Stimulated activated CD8-positive, alpha-beta memory T cell treated with anti-CD3 and anti-CD28 coated beads, Interleukin-4, amount 100 ng/mL, for 4 hours (primary cell): ENCODE measurements at regions not wholly inside any gene's neighbourhood (a gene's known extent, or its start where the extent isn't known, plus 50 kb on each side); places are given as distances from the start of the nearest gene placed in this dataset.

Experiments
- DNase-seq, 2 donors: peaks; one replicate each; pipeline ENCODE4 v3.0.0-alpha.2; 2020; ENCODE audit warnings: low read depth in 2 of 2, low spot score in 1 of 2

GRCh38 chr2:217535957-217536708 is 466.7 kb downstream of the TNS1 start:
- no peak for DNase-seq

DNA sequence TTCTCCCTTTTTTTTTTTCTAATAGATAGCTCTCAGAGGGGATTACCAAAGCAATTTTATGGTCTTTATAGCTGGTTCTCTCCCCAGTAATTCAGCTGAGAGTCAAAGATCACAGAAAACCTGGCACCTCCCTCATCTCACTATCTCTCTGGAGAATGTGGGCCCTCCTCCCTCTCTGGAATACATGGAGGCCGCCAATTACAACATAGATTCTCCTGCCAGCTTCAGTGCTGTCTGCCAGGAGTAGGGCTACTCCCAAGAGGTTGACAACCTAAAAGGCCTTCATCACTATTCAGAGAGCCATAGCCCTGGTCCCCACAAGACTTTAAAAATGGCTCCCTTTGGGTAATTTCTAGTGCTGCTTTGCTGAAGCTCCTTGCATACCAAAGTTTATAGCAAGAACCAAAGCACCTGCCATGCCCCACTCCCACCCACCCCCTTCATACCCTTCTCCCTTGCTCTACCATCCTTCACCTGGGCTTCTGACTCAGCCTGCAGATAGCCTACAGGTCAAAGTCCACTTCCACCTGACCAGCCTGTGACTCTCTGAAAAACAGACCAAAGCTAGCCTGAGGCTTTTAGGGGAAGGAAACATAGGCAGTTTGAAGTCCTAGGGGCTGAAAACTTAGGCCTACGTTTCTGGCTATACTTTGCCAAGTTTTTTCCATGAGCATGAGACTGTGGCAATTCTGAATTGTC is 472.3 kb downstream of the TNS1 start:
- DNase-seq: no peak

DNA sequence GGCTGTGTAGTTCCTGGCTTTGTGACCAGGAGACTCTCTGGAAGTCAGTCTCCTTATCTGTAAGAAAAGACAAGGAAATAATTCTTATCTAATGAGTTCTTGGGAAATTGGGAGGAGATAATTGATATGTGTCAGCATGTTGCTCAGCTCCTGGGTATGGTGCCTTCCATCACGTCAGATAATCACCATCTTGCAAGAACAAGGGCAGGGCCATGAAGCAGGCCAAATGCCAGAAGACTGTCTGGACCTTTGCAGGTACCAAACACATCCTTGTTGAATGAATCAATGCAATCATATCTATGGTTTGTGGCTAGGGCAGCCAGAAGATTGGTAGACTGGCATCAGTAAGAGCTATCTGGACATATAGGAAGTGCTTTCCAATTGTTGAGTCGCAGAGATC is 473.5 kb downstream of the TNS1 start:
- DNase-seq: no peak

DNA sequence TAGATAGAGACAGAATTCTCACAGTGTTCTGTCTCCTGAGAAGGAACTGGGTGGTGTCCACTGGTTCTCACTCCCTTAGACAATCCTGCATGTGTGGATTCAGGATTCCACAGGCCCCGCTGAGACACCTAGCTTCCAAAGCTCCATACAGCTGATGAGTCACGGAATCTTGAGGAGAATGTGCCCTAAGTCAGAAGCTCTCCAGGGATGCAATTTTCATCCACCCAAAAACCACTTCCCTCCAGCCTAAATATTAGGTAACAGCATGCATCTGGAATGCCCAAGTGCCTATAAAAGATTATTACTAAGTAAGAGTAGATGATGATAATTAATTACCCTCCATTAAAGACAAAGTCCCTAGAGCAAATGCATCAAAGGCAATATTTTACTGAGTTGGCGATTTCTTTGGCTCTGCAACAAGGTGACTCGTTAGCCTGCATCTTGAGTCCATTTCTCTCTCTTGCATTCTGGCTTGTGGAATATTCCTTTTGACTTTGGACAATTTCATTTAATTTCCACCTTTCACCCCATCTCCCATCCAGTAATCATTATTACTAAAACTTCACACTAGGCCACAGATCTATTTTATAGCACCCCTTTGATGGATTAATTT is 475.1 kb downstream of the TNS1 start:
- DNase-seq: no peak

DNA sequence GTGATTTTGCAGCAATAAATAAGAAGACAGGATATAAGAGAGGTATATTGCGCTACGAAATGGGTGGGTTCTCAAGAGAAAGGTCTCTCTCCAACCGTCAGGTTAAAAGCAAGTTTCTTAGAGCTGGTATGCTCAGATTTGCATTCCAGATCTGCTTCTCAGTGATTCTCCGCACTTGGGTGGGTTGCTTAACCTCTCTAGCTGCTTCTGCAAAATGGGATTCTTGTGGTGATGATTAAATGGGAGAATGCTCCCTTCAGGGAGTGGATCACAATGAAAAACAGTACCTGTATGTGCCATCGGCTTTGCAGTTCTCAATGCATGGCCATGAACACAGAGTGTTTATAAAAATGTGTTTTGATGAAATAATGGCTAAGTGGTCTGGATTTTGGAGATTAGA is 477.7 kb downstream of the TNS1 start:
- DNase-seq: no peak

DNA sequence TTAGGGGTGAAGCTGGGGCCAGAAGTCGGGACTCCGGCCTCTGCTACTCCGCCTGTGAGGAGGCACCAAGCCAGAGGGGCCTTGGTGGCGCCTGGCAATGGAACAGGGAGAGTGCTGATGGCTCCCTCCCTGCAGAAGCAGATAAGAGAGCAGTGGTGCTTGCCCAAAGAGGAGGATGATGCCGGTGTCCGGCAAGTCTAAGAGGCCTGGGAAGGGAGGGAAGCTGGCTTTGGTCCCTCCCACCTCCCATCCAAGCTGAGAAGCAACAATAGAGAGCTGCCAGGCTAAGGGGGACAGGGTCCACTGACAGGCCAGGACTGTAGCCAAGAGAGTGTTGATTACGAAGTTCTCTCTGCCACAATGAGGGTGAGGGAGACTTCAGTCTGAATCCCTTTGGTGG is 479.5 kb downstream of the TNS1 start:
- no peak for DNase-seq

GRCh38 chr2:217521820-217522219 is 481.0 kb downstream of the TNS1 start:
- no peak for DNase-seq

GRCh38 chr2:217520356-217521010 is 482.3 kb downstream of the TNS1 start:
- no peak for DNase-seq

GRCh38 chr2:217517402-217517801 is 485.4 kb downstream of the TNS1 start:
- no peak for DNase-seq

GRCh38 chr2:217515615-217516309 is 487.0 kb downstream of the TNS1 start:
- no peak for DNase-seq

DNA sequence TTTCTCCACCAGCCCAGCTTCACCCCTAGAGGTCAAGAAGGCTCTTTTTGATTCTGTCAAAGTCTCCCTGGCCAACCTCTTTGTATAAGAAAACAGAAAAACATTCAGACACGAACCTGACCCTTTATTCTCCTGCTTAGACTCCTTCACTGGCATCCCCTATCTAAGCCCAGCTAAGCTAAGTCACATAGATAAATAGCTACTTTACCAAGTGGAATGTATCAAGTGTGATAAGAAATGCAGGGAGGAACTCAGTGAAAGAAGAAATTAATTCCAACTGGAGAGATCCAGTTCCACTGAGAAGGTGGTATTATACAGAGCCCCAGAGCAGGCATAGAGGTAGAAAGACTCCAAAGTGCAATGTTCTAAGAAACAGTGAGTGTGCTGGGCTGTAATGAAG is 489.5 kb downstream of the TNS1 start:
- DNase-seq: no peak

GRCh38 chr2:217512728-217513127 is 490.1 kb downstream of the TNS1 start:
- no peak for DNase-seq

DNA sequence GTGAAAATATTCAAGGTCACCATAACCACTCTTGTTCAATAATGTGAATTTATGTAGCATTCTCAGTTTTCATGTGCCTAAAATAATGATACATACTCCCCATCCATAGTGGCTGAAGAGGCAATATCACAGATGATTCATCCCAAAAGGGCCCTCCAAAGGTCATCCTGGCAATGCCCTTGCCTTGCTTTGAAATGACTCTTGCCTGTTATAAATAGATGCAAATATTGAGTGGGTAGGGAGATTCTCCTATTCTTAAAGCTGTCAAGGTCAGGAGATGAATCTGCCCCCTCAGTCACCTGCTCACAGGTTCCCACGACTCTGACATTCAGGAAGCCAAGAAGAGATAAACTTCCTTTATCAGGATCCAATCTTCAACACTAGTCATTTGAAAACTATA is 490.5 kb downstream of the TNS1 start:
- DNase-seq: no peak

DNA sequence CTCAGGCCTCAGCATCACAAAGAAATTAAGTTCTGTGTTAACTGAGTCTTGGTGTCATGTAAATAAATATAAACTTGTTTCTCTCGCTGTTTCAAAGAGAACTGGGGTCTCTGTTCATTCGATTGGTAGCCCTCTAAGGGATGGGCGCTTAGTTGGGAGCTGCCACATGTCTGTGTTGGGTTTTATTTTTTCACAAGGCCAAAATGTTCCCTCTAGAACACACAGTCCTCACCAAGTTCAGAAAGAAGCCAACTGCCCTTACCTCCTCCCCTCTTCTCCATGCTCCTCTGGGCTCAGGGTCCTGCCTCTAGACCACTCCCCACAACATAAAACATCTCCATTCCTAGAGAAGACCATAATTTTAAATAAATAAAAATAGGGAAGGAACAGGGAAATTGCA is 490.9 kb downstream of the TNS1 start:
- DNase-seq: no peak

GRCh38 chr2:217510771-217511291 is 492.0 kb downstream of the TNS1 start:
- no peak for DNase-seq

- DNase-seq: no peak
Measured at GRCh38 chr2:217505303-217505702, 497.5 kb downstream of the TNS1 start.

GRCh38 chr2:217501887-217502286 is 500.9 kb downstream of the TNS1 start:
- DNase-seq: no peak

DNA sequence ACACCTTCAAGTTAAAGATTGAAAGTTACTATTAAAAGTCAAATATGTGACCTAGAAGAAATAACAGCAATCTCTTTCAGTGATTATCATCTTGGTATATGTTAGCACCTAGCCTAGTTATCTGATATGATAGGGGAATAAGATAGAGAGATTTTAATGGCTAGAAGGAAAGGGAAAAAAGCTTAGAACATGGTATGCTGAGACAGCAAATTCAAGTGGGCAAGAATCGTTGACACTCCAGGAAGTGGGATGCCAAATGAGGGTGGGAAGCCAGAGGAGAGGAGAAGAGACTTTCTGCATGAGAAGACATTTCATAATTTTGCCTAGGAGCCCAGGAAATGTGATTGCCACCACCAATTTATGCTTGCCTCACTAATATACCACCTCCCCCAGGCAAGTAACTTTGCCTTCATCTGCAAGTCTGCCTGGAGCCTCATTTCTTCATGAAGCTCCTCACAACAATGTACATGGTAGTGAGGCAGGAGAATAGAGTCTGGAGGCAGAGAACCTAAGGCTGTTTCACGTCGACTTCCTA is 504.9 kb downstream of the TNS1 start:
- DNase-seq: no peak

GRCh38 chr2:217494557-217494956 is 508.2 kb downstream of the TNS1 start:
- DNase-seq: no peak

DNA sequence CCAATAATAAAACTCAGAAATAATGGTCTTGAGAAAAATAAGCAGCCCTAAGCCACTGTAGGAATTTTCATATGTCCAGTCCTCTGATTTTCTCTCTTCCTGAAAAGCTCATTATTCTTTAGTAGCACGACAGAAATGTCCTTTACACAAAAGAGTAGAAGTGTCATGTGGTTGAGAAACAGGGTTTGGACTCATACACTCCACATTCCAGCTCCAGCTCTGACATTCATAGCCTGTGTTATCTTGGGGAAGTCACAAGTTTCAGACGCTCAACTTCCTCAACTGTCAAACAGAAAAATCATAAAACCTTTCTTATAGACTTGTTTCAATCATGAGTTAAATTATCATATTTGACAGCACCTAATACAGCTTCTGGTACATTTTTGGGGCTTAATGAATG is 511.5 kb downstream of the TNS1 start:
- no peak for DNase-seq
